Nephron progenitor cell (in vitro differentiated cells): ENCODE measurements at regions not wholly inside any gene's neighbourhood (a gene's known extent, or its start where the extent isn't known, plus 50 kb on each side); places are given as distances from the start of the nearest gene placed in this dataset.
"Not testable (repeated sequence)": the region's sequence is repeated elsewhere in the genome, so short reads cannot be mapped to it uniquely, and the experiment has no call there.

ENCODE experiments used
- DNase-seq: peaks from one replicate; pipeline ENCODE4 v3.0.0; 2021
- H3K27ac Mint-ChIP-seq: 2 replicates; pipeline ENCODE4 v1.8.0; 2021; ENCODE audit warnings: mild to moderate bottlenecking, moderate library complexity, mixed read lengths
- H3K27me3 Mint-ChIP-seq: 2 replicates; pipeline ENCODE4 v1.8.0; 2021; ENCODE audit warnings: mild to moderate bottlenecking, low read depth, mixed read lengths; ENCODE audit not compliant: poor library complexity
- H3K36me3 Mint-ChIP-seq: 2 replicates; pipeline ENCODE4 v1.8.0; 2021; ENCODE audit warnings: low read depth, mixed read lengths
- H3K4me1 Mint-ChIP-seq: 2 replicates; pipeline ENCODE4 v1.8.0; 2021; ENCODE audit warnings: mixed read lengths
- H3K4me3 Mint-ChIP-seq: 2 replicates; pipeline ENCODE4 v1.8.0; 2021; ENCODE audit warnings: mild to moderate bottlenecking, moderate library complexity, mixed read lengths
- H3K9me3 Mint-ChIP-seq: 2 replicates; pipeline ENCODE4 v1.8.0; 2021; ENCODE audit warnings: mild to moderate bottlenecking, moderate library complexity, mixed read lengths
- TF ChIP-seq, protein P1 (sequence below): fragments of 200-600 bp; sonication (generic); IDR thresholded peaks from 2 replicates; pipeline ENCODE4 v1.5.0; 2021; ENCODE audit warnings: antibody characterized with exemption

DNA sequence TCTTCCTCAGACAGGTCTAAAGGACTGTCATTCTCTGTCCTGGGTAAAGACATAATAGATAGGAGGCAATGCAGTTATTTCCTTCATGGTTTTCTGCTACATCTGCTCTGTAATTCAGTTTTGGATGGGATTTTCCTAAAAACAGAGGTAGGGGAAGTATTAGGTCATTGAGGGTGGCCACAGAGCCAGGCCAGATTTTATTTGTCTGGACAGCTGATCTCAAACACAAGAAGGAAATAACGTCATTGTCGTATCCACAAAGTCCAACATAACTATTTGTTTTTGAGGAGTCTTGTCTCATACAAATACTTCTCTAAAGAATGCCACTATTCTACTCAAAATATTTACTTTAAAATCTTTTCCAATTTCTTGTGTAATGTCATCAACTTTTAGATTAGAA is 154.8 kb upstream of the MAP2 start:
- no peak for DNase-seq
- Mint-ChIP-seq H3K9me3 (peaks cover 23% of the 10 kb centered on the region), H3K27ac (no peak overlapping the region)

GRCh38 chr2:209276000-209276399 is 147.8 kb upstream of the MAP2 start:
- H3K27me3 Mint-ChIP-seq: peaks cover 2% of the 10 kb centered on the region
- H3K36me3 Mint-ChIP-seq: no peaks in the 10 kb centered on the region
- TF ChIP-seq, protein P1, sequence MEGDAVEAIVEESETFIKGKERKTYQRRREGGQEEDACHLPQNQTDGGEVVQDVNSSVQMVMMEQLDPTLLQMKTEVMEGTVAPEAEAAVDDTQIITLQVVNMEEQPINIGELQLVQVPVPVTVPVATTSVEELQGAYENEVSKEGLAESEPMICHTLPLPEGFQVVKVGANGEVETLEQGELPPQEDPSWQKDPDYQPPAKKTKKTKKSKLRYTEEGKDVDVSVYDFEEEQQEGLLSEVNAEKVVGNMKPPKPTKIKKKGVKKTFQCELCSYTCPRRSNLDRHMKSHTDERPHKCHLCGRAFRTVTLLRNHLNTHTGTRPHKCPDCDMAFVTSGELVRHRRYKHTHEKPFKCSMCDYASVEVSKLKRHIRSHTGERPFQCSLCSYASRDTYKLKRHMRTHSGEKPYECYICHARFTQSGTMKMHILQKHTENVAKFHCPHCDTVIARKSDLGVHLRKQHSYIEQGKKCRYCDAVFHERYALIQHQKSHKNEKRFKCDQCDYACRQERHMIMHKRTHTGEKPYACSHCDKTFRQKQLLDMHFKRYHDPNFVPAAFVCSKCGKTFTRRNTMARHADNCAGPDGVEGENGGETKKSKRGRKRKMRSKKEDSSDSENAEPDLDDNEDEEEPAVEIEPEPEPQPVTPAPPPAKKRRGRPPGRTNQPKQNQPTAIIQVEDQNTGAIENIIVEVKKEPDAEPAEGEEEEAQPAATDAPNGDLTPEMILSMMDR: no peak
- no peaks in the 10 kb centered on the region for H3K9me3 Mint-ChIP-seq
- H3K4me3 Mint-ChIP-seq: no peak overlapping the region
- no peak overlapping the region for H3K27ac Mint-ChIP-seq
- peaks cover 7% of the 10 kb centered on the region for H3K4me1 Mint-ChIP-seq
- no peak for DNase-seq

More for the DNA sequence above, 154.8 kb upstream of the MAP2 start:
- Mint-ChIP-seq H3K27me3 (peaks cover 5% of the 10 kb centered on the region), H3K36me3 (no peaks in the 10 kb centered on the region), H3K4me1 (no peaks in the 10 kb centered on the region), H3K4me3 (no peak overlapping the region)
- TF ChIP-seq, protein P1: no peak

DNA sequence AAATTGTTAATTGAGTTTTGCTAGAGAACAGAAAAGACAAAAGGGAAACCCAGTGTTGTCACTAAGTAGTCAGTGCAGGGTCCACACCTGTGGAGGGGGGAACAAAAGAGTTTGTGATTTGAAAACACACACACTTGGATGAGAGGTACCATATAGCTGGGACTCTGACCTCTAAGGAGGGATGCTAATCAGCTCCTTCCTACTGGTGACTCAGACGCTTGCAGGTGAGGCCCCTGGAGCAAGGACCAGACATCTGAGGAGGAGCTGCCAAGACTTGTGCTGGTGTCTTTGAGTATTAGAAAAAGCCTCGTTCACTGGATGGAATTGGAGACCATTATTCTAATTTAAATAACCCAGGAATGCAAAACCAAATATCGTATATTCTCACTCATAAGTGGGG is 146.4 kb upstream of the MAP2 start:
- TF ChIP-seq, protein P1: no peak
- H3K4me3 Mint-ChIP-seq: no peak overlapping the region
- peaks cover 2% of the 10 kb centered on the region for H3K27me3 Mint-ChIP-seq
- H3K36me3 Mint-ChIP-seq: no peaks in the 10 kb centered on the region
- H3K4me1 Mint-ChIP-seq: peaks cover 7% of the 10 kb centered on the region
- H3K27ac Mint-ChIP-seq: no peak overlapping the region
- no peak for DNase-seq
- no peaks in the 10 kb centered on the region for H3K9me3 Mint-ChIP-seq

GRCh38 chr2:209298601-209299000 is 125.2 kb upstream of the MAP2 start:
- Mint-ChIP-seq H3K36me3 (no peaks in the 10 kb centered on the region), H3K27me3 (peaks cover 60% of the 10 kb centered on the region), H3K4me1 (no peaks in the 10 kb centered on the region), H3K27ac (no peak overlapping the region), H3K4me3 (no peak overlapping the region), H3K9me3 (peaks cover 19% of the 10 kb centered on the region)
- TF ChIP-seq, protein P1: no peak
- DNase-seq: no peak

DNA sequence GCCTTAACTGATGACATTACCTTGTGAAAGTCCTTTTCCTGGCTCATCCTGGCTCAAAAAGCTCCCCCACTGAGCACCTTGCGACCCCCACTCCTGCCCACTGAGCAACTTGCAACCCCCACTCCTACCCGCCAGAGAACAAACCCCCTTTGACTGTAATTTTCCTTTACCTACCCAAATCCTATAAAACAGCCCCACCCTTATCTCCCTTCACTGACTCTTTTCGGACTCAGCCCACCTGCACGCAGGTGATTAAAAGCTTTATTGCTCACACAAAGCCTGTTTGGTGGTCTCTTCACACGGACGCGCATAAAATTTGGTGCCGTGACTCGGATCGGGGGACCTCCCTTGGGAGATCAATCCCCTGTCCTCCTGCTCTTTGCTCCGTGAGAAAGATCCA is 124.4 kb upstream of the MAP2 start:
- H3K36me3 Mint-ChIP-seq, H3K4me3 Mint-ChIP-seq, H3K4me1 Mint-ChIP-seq, H3K27ac Mint-ChIP-seq, DNase-seq: not testable (repeated sequence)
- H3K9me3 Mint-ChIP-seq: peaks cover 19% of the 10 kb centered on the region
- peaks cover 67% of the 10 kb centered on the region for H3K27me3 Mint-ChIP-seq

GRCh38 chr2:209300766-209301165 is 123.1 kb upstream of the MAP2 start:
- H3K27me3 Mint-ChIP-seq: peaks cover 67% of the 10 kb centered on the region

GRCh38 chr2:209305026-209305425 is 118.8 kb upstream of the MAP2 start:
- H3K27ac Mint-ChIP-seq: no peak overlapping the region
- H3K9me3 Mint-ChIP-seq: peaks cover 15% of the 10 kb centered on the region
- no peak for DNase-seq
- H3K4me3 Mint-ChIP-seq: no peak overlapping the region
- no peaks in the 10 kb centered on the region for H3K4me1 Mint-ChIP-seq
- TF ChIP-seq, protein P1: no peak
- H3K27me3 Mint-ChIP-seq: peaks cover 46% of the 10 kb centered on the region
- H3K36me3 Mint-ChIP-seq: no peaks in the 10 kb centered on the region

More at GRCh38 chr2:209300766-209301165, 123.1 kb upstream of the MAP2 start:
- not testable (repeated sequence) for H3K4me3 Mint-ChIP-seq, H3K4me1 Mint-ChIP-seq, H3K27ac Mint-ChIP-seq, H3K36me3 Mint-ChIP-seq, DNase-seq
- peaks cover 19% of the 10 kb centered on the region for H3K9me3 Mint-ChIP-seq
